Body of pancreas (tissue), 4 donors: ENCODE measurements at regions not wholly inside any gene's neighbourhood (a gene's known extent, or its start where the extent isn't known, plus 50 kb on each side); places are given as distances from the start of the nearest gene placed in this dataset.

Source experiments
- ATAC-seq: fragments of 150-250 bp; one replicate; pipeline ENCODE4 v1.9.1; 2016
- DNase-seq, 4 donors: peaks; one replicate each; pipeline ENCODE4 v3.0.0-alpha.2; 2019
- H3K27ac ChIP-seq, 4 donors: fragments of 200-600 bp; sonication (generic); 1 replicate in 3 of 4; 2 replicates in 1 of 4; pipeline versions ENCODE4 v1.5.1 to v1.6.1; 2016 to 2019; ENCODE audit warnings: mild to moderate bottlenecking in 1 of 4, mixed read lengths in 1 of 4, moderate library complexity in 1 of 4
- H3K27me3 ChIP-seq, 2 donors: fragments of 200-600 bp; sonication (generic); one replicate each; pipeline ENCODE4 v1.6.0; 2016; ENCODE audit warnings: mild to moderate bottlenecking in 1 of 2
- H3K36me3 ChIP-seq, 2 donors: fragments of 200-600 bp; sonication (generic); replicated peaks in 1 of 2; 2 replicates each; pipeline ENCODE4 v1.5.1; 2016; ENCODE audit warnings: low read depth in 2 of 2; ENCODE audit not compliant: insufficient read depth in 1 of 2
- H3K4me1 ChIP-seq: fragments of 200-600 bp; sonication (generic); one replicate; pipeline ENCODE4 v1.6.0; 2016
- H3K4me3 ChIP-seq, 2 donors: fragments of 200-600 bp; sonication (generic); 1 replicate in 1 of 2; 2 replicates in 1 of 2; pipeline ENCODE4 v1.5.1; 2016 to 2019
- H3K9me3 ChIP-seq, 3 donors: fragments of 200-600 bp; sonication (generic); 1 replicate in 2 of 3; 2 replicates in 1 of 3; pipeline ENCODE4 v1.5.1; 2016
- CTCF ChIP-seq, 7 experiments: fragments of 450-650 bp in 4 of 7; fragments of 200-600 bp in 3 of 7; sonication (generic) in 3 of 7; IDR thresholded peaks; one replicate each; pipeline ENCODE4 v1.5.1; 2016 to 2019; ENCODE audit warnings: antibody characterized with exemption in 7 of 7
- POLR2A ChIP-seq, 3 donors: fragments of 450-650 bp; IDR thresholded peaks; one replicate each; pipeline ENCODE4 v1.6.1; 2016; ENCODE audit warnings: antibody characterized with exemption in 3 of 3, mild to moderate bottlenecking in 2 of 3
- WGBS, 2 donors: methylation state at CpG; one replicate each; pipeline ENCODE4 v1.1.5; 2017; 5-methylcytosine and 5-hydroxymethylcytosine counted together
- intact Hi-C: fragments of 100-400 bp; cut with DNase I; formaldehyde crosslinking; loops from one replicate; pipeline ENCODE4 v1.15.1; 2023

- intact Hi-C loops: no loop called here
- 82 to 87% methylated on average over 6 of the region's 6 CpGs for WGBS, 2 donors
- no peak for TF ChIP-seq CTCF (IDR thresholded peaks at IDR 0.05)
- TF ChIP-seq POLR2A (IDR thresholded peaks at IDR 0.05): no peak
These were observed 184.2 kb upstream of the CCN2 start for GRCh38 chr6:132135409-132135808.

GRCh38 chr6:132133736-132134445 is 182.7 kb upstream of the CCN2 start:
- no peaks in the 10 kb centered on the region for H3K27me3 ChIP-seq
- DNase-seq (peak in 1 of 4 donors; percentile 9), ATAC-seq (no peak)
- no peaks in the 10 kb centered on the region for H3K9me3 ChIP-seq
- no peak overlapping the region for H3K4me3 ChIP-seq
- no peak for TF ChIP-seq CTCF (IDR thresholded peaks at IDR 0.05)
- no peak for TF ChIP-seq POLR2A (IDR thresholded peaks at IDR 0.05)
- no peak overlapping the region for H3K27ac ChIP-seq
- peaks cover 16% of the 10 kb centered on the region for H3K4me1 ChIP-seq
- 56 to 61% methylated on average over 5 of the region's 5 CpGs for WGBS, 2 donors
- no peaks in the 10 kb centered on the region for H3K36me3 ChIP-seq
- intact Hi-C loops: no loop called here

More at GRCh38 chr6:132135409-132135808, 184.2 kb upstream of the CCN2 start:
- Histone ChIP-seq H3K36me3 (no peaks in the 10 kb centered on the region), H3K27me3 (no peaks in the 10 kb centered on the region), H3K4me3 (no peak overlapping the region), H3K27ac (no peak overlapping the region), H3K9me3 (no peaks in the 10 kb centered on the region), H3K4me1 (peaks cover 16% of the 10 kb centered on the region)
- no peak for DNase-seq
- ATAC-seq: no peak

GRCh38 chr6:132132924-132133639 is 181.9 kb upstream of the CCN2 start:
- H3K27ac ChIP-seq: peak overlapping the region in 2 of 4 donors; percentile 30 to 43
- intact Hi-C loops: no loop called here
- H3K4me3 ChIP-seq: no peak overlapping the region
- no peaks in the 10 kb centered on the region for H3K9me3 ChIP-seq
- DNase-seq (no peak), ATAC-seq (no peak)
- H3K36me3 ChIP-seq: no peaks in the 10 kb centered on the region
- TF ChIP-seq POLR2A (IDR thresholded peaks at IDR 0.05) (no peak), CTCF (IDR thresholded peaks at IDR 0.05) (no peak)
- H3K27me3 ChIP-seq: no peaks in the 10 kb centered on the region
- 65 to 70% methylated on average over 3 of the region's 3 CpGs for WGBS, 2 donors
- H3K4me1 ChIP-seq: peaks cover 16% of the 10 kb centered on the region

GRCh38 chr6:132132422-132132821 is 181.2 kb upstream of the CCN2 start:
- DNase-seq: peak in 1 of 4 donors; percentile 14
- Histone ChIP-seq H3K4me3 (no peak overlapping the region), H3K27me3 (no peaks in the 10 kb centered on the region), H3K9me3 (no peaks in the 10 kb centered on the region), H3K4me1 (peaks cover 16% of the 10 kb centered on the region), H3K36me3 (no peaks in the 10 kb centered on the region), H3K27ac (peak overlapping the region in 2 of 4 donors; percentile 30 to 43)
- WGBS, 2 donors: 21 to 36% methylated on average over 2 of the region's 2 CpGs
- ATAC-seq: peak; percentile 66
- intact Hi-C loops: no loop called here
- TF ChIP-seq POLR2A (IDR thresholded peaks at IDR 0.05) (no peak), CTCF (IDR thresholded peaks at IDR 0.05) (no peak)
